Right lung (tissue), 2 donors: ENCODE measurements at regions not wholly inside any gene's neighbourhood (a gene's known extent, or its start where the extent isn't known, plus 50 kb on each side); places are given as distances from the start of the nearest gene placed in this dataset.
"Not testable (repeated sequence)": the region's sequence is repeated elsewhere in the genome, so short reads cannot be mapped to it uniquely, and the experiment has no call there.

ENCODE experiments used
- DNase-seq, 2 donors: peaks; one replicate each; pipeline ENCODE4 v3.0.0-alpha.2; 2013

DNA sequence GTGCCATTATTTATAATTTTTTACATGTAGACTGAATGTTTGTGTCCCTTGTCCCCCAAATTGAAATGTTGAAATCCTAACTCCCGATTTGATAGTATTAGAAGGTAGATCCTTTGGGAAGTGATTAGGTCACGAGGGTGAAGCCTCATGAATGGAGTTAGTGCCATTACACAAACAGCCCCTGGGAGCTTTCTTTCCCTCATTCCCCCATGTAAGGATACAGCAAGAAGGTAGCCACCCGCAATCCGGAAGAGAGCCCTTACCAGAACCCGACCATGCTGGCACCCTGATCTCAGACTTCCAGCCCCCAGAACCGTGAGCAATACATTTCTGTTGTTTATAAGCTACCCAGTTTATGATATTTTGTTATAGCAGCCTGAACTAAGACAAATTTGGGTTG is 143.2 kb downstream of the NPIPB5 start:
- no peak for DNase-seq

DNA sequence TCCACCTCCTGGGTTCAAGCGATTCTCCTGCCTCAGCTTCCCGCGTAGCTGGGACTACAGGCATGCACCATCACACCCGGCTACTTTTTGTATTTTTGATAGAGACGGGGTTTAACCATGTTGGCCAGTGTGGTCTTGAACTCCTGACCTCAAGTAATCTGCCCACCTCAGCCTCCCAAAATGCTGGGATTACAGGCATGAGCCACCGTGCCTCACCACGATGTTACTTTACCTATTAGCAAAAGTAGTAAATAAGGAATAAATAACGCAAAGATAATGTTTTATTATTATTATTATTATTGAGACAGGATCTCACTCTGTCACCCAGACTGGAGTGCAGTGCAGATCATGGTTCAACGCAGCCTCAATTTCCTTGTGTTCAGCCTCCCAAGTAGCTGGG is 145.9 kb downstream of the NPIPB5 start:
- not testable (repeated sequence) for DNase-seq

DNA sequence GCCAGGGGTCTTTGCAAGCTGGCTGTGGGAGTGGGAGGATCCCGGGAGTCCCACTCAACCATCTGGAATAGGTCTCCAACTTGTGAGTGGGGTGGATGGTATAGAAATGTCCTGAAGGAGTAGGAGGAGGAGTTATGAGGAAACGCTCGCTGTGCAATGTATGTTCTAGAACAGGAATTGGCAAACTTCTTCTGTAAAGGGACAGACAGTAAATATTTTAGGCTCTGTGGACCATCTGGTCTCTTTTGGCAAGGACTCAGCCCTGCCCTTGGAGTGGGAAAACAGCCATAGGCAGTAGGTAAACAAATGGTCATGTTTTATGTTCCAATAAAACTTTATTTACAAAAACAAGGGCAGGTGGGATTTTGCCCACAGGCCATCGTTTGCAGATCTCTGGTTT is 149.2 kb downstream of the NPIPB5 start:
- DNase-seq, result no peak

DNA sequence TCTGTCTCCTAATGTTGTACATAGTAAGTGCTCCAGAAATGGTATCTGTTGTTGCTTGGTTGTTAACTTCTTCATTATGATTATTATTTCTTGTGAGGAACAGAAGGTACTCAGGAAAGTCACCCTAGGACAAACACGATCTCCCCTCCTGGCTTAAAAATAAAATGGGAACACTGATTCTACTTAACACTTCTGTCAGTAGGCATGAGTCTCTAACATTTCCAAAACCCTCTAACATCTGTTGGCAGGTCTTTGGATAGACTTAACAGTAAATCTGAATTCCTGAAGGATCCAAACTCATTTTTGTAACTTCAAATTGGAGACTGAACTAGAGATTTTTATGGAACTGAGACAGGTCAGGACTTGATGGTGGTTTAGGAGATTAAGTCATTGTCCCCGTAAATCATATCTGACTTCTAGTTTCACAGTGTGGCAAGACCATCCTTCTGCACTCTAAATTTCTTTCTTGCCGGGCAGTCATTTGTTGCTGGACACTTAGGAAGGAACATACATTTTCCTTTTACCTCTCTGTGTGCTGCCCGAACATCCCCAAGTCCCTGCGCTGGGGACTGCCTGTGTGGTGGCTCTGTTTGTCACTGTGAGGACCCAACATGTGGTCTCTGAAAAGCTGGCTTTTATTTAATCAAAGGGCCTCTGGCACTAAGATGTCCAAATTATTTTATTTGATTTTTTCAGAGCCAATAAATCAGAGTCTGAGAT is 149.9 kb downstream of the NPIPB5 start:
- DNase-seq, result no peak

DNA sequence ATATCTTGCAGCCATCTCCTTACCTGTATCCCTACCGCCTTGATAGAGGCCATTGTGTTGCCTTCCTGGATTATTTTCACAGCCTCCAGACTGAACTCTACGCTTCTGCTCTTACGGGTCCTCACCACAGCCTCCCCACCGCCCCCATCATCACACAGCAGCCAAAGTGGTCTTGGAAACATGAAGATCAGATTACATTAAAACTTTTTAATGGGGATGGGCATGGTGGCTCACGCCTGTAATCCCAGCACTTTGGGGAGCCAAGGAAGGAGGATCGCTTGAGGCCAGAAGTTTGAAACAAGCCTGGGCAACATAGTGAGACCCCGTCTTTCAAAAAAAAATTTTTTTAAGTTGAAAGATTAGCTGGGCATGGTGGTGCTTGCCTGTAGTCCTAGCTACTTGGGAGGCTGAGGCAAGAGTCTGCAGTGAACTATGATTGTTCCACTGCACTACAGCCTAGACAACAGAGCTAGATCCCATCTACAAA is 150.5 kb downstream of the NPIPB5 start:
- DNase-seq, result no peak

DNA sequence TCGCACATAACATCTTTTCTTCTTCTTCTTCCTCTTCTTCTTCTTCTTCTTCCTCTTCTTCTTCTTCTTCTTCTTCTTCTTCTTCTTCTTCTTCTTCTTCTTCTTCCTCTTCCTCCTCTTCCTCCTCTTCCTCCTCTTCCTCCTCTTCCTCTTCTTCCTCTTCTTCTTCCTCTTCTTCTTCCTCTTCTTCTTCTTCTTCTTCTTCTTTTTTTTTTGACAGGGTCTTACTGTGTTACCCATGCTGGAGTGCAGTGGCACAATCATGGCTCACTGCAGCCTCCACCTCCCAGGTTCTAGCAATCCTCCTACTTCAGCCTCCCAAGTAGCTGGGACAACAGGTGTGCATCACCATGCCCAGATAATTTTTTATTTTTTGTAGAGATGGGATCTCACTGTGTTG is 151.0 kb upstream of the HS3ST2 start:
- DNase-seq, result not testable (repeated sequence)

DNA sequence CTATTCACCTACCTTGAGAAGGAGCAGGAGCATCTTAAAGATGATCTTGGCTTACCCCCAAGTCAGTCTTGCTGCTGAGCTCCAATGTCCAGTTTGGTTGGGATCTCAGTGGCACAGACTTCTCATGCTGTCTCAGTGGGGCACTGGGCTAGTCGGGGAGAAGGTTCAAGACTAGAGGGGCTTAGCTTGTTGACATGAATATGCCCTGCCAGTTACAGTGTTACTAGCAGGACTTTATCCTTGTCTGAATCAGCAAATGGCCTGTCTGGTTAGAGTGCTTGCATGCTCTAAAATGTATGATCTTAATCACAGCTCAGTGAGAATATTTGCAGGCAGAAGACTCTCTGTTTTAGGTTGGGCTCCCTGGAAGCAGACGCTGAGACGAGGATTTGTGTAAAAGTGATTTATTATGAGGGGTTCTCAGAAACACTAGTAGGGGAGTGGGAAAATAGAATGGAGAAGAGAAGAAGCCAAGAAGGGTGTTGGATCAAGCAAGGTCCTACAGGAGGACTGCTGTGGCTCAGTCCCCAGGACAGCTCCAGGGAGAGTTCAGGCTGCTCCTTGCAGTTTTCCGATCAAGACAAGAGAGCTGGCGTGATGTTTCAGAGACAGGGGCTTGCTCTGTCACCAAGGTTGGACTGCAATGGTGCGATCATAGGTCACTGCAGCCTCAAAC is 150.4 kb upstream of the HS3ST2 start:
- DNase-seq, result no peak

DNA sequence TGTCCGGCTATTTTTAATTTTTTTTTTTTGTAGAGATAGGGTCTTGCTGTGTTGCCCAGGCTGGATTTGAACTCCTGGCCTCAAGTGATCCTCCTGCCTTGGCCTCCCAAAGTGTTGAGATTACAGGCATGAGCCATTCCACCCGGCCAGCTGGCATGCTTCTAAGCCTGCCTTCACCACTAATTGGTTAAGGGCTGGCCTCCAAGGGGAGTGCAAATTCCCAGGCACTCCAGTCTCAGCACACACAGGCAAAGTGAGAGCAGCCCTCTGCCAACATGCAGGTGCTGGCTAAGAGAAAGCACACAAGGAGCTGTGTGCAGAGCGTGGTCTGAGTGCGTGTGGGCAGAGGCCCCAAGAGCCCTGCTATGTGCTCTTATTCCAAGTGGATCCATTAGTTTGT is 149.8 kb upstream of the HS3ST2 start:
- DNase-seq, result no peak

DNA sequence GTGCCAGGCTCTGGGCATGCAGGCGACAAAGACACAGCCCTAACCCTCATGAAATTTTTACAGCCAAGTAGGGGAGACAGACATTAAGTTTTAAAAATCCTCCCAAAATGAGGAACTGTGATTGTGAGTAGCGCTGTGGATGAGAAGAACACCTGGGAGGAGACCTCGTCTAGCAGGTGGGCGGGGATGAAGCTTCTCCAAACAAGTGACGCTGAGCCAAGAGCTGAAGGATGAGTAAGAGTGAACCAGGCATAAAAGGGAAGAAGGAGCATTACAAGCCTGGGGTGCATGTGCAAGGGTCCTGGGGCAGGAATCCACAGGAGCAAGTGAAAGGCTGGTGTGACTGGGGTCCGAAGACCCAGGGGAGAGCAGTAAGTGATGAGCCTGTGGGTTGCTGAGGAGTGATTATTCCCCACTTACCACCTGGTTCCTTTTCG is 149.4 kb upstream of the HS3ST2 start:
- no peak for DNase-seq

DNA sequence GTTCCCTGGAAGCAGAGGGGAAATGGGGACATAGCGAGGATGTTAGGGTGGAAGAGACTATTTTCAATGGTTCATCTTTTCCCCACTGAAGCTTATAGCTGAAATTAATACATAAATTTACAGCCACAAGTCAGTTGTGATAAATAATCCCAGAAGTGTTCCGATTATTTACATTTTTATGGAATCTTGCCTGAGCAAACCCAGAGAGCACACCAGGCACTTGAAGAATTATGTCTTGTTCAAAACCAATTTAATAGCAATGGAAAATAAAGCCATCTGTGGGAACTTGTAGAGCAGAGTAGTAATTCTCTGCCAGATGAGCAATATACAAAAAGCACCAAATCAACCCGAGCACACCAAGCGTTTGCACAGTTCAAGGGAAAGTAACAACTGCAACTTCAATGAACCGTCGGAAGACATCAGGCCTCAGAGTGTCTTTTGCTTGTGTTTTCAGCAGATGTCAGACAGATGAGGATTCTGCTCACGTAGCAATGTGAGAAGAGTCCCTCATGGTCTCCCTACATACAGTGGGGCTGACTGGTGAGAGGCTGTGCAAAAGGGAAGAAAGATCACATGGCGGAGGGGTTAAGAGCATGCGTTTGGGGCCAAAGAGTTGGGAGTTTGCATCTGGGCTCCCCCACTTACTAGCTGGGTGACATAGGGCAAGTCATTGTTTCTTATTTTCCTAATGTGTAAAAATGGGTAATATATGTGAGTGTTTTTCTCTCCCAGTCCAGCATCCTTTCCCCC is 148.7 kb upstream of the HS3ST2 start:
- DNase-seq, result no peak

DNA sequence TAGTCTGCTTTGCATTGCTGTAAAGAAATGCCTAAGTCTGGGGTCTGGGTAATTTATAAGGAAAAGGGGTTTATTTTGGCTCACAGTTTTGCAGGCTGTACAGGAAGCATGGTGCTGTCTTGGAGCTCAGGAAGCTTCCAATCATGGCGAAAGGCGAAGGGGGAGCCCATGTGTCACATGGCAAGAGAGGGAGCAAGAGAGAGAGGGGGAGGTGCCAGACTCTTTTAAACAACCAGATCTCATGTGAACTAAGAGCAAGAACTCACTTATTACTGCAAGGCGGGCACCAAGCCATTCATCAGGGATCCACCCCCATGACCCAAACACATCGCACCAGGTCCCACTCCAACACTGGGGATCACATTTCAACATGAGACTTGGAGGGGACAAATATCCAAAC is 148.2 kb upstream of the HS3ST2 start:
- DNase-seq, result no peak

DNA sequence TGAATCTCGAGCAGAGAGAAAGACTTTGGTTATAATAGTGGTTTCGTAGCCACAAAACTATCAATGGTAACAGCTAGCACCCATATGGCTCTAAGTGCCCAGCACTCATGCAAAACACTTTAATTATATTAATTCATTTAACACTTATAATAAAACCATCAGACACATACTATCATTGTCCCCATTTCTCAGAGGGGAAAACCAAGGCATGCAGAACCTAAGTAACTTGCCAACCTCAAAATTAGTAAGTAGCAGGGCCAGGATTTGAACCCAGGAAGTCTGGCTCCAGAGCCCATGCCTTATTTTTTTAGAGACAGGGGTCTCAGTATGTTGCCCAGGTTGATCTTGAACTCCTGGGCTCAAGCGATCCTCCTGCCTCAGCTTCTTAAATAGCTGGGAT is 145.6 kb upstream of the HS3ST2 start:
- DNase-seq, result no peak

DNA sequence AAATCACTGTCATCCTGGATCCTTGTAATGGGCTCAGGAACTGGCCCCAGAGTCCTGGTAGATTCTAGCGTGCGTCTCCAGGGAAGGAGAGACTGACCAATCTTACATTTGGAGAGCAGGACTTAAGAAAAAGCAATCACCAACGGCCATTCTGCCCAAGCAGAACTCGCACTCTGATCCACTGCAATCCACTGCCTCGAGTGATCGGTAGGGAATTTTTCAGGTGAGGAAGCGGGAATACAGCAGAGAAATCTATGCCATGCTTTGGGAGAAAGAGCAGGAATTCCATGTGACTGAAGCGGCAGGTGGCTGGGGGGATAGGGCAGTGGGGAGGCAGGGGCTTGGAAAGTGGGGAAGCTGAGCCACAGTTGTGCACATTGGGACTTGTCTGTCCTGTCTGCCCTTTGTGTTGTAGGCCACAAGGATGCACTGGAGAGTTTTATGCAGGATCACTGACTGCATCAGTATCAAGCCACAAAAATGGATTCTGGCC is 143.9 kb upstream of the HS3ST2 start:
- DNase-seq, result no peak

DNA sequence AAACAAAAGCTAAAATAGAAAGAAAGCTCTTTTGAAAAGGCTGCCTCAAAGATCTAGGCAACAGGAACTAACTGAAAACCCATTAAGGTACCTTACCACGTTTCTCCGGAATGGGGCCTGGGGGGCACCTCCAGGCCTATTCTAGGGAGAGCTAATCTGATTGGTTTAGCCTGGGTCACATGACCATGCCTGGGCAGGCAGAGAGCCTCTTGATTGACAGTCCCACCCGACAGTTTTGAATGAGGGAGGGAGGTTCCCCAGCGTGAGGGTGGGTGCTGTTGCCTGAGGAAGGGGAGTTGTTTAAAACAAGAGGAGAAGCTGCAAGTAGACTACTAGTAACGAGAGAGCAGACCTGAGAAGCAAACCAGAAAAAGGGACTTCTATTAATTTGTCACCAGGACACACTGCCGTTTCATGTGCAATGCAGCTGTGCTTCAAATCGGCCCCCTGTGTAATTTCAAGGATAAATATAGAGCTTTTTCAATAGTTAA is 143.4 kb upstream of the HS3ST2 start:
- DNase-seq, result no peak

DNA sequence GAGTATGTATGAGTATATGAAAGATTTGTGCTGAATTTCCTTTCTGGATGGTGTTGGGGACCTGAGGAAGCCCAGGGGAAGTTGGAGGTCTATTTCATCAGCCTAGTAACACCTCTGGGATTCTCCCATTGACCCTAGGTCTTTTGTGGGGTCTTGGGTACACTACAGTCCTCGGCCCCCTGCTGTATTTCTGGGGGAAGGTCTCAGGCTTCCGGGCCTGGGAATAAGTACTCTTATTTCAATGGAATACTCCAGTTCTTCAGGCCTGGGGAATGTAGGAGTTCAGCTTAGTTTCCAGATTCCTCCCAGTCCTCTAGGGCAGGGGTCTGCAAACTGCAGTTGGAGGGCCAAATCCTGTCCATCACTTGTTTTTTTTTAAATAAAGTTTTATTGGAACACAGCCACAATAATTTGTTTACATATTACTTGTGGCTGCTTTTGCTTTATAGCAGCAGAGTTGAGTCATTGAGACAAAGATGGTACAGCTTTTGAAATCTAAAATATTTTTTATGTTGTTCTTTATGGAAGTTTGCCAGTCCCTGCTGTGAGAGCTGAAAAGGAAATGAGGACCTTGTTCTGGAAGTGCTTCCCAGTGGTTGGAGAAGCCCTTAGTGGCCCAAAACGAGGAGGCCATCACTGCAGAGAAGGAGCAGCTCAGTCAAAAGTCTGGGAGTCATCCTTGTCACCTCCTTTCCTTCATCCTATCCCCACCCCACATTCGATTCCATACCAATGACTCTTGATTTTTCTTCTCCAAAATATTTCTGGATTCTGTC is 142.5 kb upstream of the HS3ST2 start:
- DNase-seq, result no peak

DNA sequence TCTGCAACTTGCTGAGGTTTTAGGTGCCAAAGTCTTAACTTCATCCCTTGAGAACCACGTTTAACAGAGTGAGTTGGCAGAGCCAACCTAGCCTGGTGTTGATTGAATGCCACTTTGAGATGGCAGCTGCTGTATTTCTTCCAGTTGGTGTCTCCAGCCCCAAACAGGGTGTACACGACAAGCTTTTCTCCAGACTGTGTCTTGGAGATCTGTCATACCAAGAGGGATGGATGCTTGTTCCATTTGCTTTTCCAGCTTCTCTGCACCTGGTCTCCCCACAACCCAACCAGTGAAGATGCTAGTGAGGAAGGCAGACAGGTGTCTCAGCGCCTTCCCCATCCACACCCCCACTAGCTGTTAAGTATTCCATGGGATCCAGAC is 141.1 kb upstream of the HS3ST2 start:
- no peak for DNase-seq

DNA sequence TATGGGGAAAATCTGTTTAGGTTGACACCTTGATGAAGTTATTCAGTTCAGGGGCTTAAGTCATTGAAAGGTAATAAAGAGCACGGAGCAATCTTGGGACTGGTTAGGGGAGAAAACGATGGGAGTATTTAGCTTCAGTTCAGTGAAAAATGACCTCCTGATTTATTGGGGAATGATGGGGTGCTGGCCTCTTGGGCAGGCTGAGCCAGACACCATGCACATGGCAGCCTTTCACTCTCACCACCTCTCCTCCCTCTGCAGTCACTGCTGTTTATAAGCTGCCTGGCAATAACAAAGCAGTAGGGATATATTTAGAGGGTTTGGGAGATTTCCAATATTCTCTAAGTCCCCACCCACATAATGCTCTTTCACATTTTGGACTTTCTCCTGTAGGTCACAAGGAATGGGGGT is 140.5 kb upstream of the HS3ST2 start:
- DNase-seq, result no peak

DNA sequence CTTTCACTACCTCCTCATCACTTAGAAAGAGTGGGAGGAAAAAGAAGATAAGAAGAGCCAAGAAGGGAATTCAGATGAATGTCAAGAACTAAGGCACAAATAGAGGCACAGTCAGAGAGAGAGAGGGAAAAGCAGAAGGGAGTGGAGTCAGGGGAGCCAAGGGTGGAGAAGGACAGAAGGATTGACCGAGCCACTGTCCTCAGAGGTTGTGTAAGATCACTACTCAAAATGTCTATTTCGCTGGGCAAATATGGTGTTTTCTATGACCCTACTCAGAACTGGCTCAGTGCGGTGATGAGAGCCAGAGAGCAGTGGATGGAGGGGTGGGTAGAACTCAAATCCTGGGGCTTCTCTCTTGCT is 139.2 kb upstream of the HS3ST2 start:
- DNase-seq, result no peak

DNA sequence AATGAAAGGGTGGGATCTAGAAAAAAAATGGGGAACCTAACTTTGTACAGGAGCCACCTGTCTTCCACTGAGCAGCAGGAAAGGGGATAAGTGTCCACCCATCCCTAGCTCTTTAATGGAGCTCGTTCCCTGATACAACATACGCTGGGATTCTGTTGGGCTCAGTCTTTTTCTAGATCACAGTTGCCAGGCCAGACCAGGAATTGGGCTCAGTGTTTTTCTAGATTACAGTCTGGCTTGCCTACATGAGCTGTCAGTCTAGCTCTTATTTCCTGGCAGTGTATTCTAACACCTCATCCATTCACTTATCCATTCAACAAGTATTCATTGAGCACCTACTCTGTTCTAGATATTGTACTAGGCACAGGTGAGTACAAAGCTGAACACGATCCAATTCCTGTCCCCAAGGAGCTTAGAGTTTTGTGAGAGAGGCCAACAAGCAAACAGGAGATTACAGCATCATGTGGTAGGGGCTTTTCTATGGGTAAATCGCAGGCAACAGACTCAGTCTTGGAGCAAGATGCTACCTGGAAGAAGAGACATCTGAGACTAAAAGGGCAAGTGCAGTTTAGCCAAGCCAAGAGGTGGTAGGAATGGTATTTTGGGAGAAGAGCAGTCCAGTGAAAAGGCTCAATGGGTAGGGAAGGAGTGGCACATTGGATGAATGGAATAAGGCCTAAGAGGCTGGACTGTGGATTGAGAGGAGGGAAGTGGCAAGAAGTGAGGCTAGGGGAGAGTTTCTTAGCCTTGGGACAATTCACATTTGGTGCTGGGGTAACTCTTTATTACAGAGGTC is 138.0 kb upstream of the HS3ST2 start:
- no peak for DNase-seq

DNA sequence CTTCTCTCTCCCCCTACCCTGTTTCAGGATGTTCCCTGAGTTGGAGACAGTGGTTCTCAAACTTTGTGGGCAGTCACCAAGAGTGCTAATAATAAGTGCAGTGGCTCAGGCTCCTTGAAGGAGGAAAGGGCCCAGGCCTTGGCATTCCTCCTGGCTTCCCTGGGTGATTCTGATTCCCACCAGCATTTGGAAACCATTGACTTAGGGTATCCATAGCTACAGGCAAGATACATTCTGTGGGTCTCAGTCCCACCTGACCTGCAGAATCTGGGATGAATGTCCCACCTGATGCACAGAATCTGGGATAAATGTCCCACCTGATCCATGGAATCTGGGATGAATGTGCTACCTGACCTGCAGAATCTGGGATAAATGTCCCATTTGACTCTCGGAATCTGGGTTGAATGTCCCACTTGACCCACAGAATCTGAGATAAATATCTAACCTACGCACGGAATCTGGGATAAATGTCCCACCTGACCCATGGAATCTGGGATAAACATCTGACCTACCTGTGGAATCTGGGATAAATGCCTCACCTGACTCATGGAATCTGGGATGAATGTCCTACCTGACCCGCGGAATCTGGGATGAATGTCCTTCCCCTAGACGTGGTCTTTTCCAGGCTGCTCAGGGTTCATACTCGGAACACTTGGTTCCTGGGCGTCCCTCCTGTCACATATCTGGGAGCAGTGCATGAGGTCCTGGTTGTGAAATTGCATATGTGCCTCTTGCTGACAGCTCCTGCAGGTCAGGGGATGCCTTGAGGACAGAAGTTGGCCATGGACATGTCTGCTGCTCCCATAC is 136.7 kb upstream of the HS3ST2 start:
- DNase-seq, result no peak
